ENCODE measurements at regions not wholly inside any gene's neighbourhood (a gene's known extent, or its start where the extent isn't known, plus 50 kb on each side); places are given as distances from the start of the nearest gene placed in this dataset.

DNA sequence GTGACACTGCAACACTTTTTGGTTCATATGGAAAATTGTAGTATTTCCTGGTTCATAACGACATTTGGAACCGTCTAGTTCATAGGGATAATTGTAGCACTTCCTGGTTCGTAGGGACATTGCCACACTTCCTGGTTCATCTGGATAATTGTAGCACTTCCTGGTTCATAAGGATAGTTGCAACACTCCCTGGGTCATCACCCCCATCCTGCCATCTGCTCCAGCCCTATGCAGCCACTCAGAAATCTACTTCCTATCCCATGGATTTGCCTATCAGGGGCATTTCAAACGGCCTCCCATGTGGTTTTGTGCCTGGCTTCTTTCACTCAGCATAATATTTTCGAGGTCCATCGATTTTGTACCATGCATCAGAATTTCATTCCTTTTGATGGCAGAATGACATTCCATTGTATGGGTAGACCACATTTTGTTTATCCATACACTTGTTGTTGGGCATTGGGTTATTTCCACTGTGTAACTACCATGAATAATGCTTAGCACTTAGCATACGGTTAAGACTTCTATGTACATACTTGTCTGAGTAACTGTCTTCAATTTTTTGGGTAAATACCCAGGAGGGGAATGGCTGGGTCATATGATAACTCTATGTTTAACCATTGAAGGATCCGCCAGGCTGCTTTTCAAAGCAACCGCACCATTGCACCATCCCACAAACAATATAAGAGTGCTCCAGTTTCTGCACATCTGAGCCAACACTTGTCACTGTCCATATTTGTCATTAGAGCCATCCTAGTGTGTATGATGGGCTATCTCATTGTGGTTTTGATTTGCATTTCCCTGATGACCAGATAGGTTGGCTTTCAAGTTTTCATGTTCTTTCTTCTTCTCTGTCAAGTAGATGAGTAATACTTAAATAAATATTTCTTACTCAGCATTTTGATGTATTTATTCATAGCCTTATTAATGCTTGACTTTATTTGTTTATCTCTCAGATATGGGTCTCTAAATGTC is 58.3 kb upstream of the CD99 start:
- TF ChIP-seq, protein P1, sequence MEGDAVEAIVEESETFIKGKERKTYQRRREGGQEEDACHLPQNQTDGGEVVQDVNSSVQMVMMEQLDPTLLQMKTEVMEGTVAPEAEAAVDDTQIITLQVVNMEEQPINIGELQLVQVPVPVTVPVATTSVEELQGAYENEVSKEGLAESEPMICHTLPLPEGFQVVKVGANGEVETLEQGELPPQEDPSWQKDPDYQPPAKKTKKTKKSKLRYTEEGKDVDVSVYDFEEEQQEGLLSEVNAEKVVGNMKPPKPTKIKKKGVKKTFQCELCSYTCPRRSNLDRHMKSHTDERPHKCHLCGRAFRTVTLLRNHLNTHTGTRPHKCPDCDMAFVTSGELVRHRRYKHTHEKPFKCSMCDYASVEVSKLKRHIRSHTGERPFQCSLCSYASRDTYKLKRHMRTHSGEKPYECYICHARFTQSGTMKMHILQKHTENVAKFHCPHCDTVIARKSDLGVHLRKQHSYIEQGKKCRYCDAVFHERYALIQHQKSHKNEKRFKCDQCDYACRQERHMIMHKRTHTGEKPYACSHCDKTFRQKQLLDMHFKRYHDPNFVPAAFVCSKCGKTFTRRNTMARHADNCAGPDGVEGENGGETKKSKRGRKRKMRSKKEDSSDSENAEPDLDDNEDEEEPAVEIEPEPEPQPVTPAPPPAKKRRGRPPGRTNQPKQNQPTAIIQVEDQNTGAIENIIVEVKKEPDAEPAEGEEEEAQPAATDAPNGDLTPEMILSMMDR (optimal IDR thresholded peaks at IDR 0.05 in 1 of 3, IDR thresholded peaks at IDR 0.05 in 1 of 3, conservative IDR thresholded peaks at IDR 0.05 in 1 of 3; ENCODE audit: extremely low read depth in 1 of 3, insufficient read depth in 2 of 3, low read length in 3 of 3) = no peak
- TF ChIP-seq EZH2 (IDR thresholded peaks at IDR 0.05; ENCODE audit: low read length) = no peak

Data from keratinocyte (primary cell).